HL-60 (cell line): ENCODE measurements at regions not wholly inside any gene's neighbourhood (a gene's known extent, or its start where the extent isn't known, plus 50 kb on each side); places are given as distances from the start of the nearest gene placed in this dataset.

ENCODE experiments used
- DNase-seq, 2 experiments: peaks; one replicate each; pipeline ENCODE4 v3.0.0-alpha.2; 2010 to 2020; ENCODE audit warnings: low read depth in 1 of 2, low spot score in 1 of 2
- H3K27ac ChIP-seq: fragments of 250-450 bp; sonication (Bioruptor Pico); replicated peaks from 2 replicates; pipeline ENCODE4 v1.5.1; 2020; ENCODE audit warnings: mild to moderate bottlenecking, moderate library complexity
- H3K27me3 ChIP-seq: fragments of 250-450 bp; sonication (Bioruptor Pico); 2 replicates; pipeline ENCODE4 v1.5.1; 2021; ENCODE audit warnings: mild to moderate bottlenecking, moderate library complexity; ENCODE audit not compliant: insufficient read depth, poor library complexity, severe bottlenecking
- H3K4me3 ChIP-seq: replicated peaks from 2 replicates; pipeline ENCODE4 v1.5.1; 2011; ENCODE audit warnings: mild to moderate bottlenecking, control low read depth, low read length; ENCODE audit not compliant: insufficient read depth
- GABPA ChIP-seq: IDR thresholded peaks from 2 replicates; pipeline ENCODE4 v1.6.1; 2012; ENCODE audit warnings: low read depth
- POLR2AphosphoS5 ChIP-seq: IDR thresholded peaks from 2 replicates; pipeline ENCODE4 v1.6.1; 2012; ENCODE audit warnings: low read depth
- REST ChIP-seq: IDR thresholded peaks from 2 replicates; pipeline ENCODE4 v1.6.1; 2012; ENCODE audit warnings: low read depth; ENCODE audit not compliant: insufficient replicate concordance
- SPI1 ChIP-seq: IDR thresholded peaks from 2 replicates; pipeline ENCODE4 v1.6.1; 2012; ENCODE audit warnings: low read depth, mild to moderate bottlenecking, borderline replicate concordance
- TF ChIP-seq, protein P1 (sequence below): IDR thresholded peaks from one replicate; pipeline ENCODE4 v1.5.1; 2011; ENCODE audit warnings: low read length, control low read depth, inconsistent platforms; ENCODE audit not compliant: insufficient read depth

DNA sequence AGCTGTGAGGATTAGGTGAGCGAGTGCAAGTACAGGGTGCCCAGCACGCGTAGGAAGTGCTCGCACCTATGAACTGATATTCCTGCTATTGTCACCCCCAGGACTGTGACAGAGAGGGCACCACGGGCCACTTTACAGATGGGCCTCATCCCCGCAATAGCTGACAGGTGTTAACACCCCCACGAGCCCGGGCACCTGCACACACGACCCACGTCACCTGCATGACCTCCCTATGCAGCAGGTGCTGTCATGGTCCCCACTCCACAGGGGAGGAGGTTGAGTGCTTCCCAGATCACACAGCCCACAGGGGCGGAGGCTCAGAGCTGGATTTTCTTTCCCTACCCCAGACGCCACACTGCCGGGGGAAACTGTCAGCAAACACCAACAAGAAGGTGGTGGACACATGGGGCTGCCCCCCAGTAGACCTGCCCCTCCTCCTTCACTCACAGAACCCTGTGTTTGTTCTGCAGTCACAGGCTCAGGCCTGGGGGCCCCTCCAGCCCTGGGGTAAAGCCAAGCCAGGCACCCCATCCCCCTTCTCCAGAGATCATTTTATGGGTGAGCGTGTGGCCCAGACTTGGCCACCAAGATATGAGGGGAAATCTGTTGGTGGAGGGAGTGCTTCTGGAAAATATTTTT, 465.5 kb downstream of the MATN1 start:
- Histone ChIP-seq H3K4me3 (no peak overlapping the region), H3K27me3 (peaks cover 9% of the 10 kb centered on the region), H3K27ac (no peak overlapping the region)
- TF ChIP-seq, protein P1, sequence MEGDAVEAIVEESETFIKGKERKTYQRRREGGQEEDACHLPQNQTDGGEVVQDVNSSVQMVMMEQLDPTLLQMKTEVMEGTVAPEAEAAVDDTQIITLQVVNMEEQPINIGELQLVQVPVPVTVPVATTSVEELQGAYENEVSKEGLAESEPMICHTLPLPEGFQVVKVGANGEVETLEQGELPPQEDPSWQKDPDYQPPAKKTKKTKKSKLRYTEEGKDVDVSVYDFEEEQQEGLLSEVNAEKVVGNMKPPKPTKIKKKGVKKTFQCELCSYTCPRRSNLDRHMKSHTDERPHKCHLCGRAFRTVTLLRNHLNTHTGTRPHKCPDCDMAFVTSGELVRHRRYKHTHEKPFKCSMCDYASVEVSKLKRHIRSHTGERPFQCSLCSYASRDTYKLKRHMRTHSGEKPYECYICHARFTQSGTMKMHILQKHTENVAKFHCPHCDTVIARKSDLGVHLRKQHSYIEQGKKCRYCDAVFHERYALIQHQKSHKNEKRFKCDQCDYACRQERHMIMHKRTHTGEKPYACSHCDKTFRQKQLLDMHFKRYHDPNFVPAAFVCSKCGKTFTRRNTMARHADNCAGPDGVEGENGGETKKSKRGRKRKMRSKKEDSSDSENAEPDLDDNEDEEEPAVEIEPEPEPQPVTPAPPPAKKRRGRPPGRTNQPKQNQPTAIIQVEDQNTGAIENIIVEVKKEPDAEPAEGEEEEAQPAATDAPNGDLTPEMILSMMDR, result no peak
- TF ChIP-seq GABPA (no peak), REST (no peak), SPI1 (no peak), POLR2AphosphoS5 (no peak)
- DNase-seq, result no peak

DNA sequence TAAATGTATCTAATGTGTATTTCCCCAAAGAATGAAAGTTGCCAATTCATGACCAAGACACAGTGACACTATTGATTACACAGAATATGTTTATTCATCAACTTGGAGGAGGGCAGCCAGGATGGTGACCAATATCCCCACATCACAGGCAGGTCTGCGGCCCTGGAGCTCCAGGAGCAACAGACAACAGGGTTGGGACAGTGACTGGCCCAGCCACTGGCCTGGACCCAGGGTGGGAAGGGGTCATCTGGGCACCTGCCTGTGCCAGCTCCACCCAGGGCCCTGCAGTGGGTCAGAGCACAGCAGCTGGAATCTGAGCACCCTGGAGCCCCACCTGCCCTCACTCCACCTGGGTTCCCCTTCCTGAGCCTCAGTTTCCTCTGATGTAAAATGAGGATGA, 466.1 kb downstream of the MATN1 start:
- H3K27me3 ChIP-seq, result peaks cover 9% of the 10 kb centered on the region
- TF ChIP-seq REST (no peak), GABPA (no peak)
- TF ChIP-seq, protein P1, result no peak
- H3K27ac ChIP-seq, result no peak overlapping the region
- no peak overlapping the region for H3K4me3 ChIP-seq
- DNase-seq, result no peak

GRCh38 chr1:30256911-30257310, 466.5 kb downstream of the MATN1 start:
- Histone ChIP-seq H3K27ac (no peak overlapping the region), H3K27me3 (peaks cover 9% of the 10 kb centered on the region), H3K4me3 (no peak overlapping the region)
- DNase-seq, result no peak
- TF ChIP-seq SPI1, result no peak
- no peak for TF ChIP-seq GABPA
- TF ChIP-seq REST, result no peak
- no peak for TF ChIP-seq POLR2AphosphoS5
- TF ChIP-seq, protein P1, result no peak
